Activated CD8-positive, alpha-beta memory T cell treated with anti-CD3 and anti-CD28 coated beads for 48 hours (primary cell): ENCODE measurements at regions not wholly inside any gene's neighbourhood (a gene's known extent, or its start where the extent isn't known, plus 50 kb on each side); places are given as distances from the start of the nearest gene placed in this dataset.

ENCODE experiments used
- DNase-seq, 3 experiments: peaks; one replicate each; pipeline ENCODE4 v3.0.0-alpha.2; 2020; ENCODE audit warnings: low read depth in 2 of 3, low spot score in 2 of 3

DNA sequence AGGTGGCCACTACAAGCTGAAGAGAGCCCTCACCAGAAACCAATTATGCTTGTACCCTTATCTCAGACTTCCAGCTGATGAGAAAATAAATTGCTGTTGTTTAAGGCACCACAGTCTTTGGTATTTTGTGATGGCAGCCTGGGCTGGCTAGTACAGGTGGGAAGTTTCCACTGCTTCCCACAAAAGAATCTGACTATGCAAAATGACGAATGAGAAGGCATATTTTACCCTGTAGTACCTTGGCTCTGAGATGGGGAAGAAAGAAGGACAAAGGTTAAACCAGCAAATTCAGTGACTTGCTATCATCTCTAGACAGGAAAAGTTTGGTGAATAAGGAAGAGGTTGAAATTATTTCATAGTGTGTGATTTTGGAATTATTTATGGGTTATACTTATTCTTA is 112.8 kb upstream of the ELL2 start:
- DNase-seq: no peak

- DNase-seq: no peak
Measured at GRCh38 chr5:96072791-96073165, 111.1 kb upstream of the ELL2 start.

DNA sequence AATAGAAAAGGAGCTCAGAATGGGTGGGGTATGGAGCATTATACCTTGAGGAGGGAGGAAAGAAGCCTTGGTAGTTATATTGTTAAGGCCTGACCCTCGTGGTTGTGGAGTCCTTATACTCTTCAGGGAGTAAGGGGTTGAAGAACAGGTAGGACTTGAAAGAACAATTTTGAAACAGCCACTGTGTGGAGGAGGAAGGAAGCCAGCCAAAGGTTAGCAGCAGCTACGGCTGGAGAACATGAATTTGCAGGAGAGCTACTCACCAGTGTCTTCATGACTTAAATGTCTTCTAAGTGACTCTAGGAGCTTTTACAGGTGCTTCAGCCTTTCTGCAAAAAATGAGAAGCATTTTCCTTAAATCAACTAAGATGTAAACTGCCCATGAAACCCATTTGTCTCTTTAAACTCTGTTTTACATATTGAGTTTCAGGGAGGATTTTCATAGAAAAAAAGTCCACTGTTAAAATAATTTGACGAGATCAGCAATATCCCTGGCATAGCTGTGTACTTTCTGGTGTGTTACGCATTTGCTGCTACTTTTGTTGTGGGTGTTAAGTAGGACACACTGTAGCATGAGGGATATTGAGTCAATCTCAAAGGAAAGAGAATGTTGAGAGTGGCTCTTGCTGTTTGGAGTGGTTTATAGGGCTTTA is 110.6 kb upstream of the ELL2 start:
- DNase-seq: no peak

- no peak for DNase-seq
Measured at GRCh38 chr5:96070622-96071225, 109.1 kb upstream of the ELL2 start.

DNA sequence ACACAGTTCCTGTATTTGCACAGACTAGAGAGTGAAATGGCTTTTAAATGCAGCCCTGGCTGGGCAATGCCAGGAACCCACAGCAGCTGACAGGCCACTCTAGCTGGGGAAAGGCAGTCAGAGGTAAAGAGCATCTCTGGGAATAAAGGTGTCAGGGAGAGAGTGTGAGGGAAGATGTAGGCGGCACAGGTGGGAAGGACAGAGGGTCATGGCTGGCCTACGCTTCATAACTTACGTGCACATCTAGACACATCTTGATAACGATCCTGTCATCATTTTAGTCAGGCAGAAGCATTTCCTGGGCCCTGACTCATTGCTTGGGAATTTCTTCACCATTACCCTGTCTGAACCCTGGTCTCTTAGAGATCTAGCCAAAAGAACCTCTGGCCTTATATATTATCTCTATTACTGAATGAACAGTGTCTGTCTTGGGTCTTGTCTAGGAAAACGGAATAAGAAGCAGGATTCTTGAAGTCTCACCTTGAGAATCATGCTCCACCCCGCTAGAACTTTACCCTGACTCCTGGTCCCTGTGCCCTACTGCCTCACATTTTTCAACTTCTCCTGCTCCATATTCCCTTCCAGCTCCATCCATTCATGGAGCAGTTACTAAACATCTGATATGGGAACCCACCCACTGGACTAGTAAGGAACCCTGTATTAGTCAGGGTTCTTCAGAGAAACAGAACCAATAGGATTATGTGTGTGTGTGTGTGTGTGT is 106.4 kb upstream of the ELL2 start:
- no peak for DNase-seq

DNA sequence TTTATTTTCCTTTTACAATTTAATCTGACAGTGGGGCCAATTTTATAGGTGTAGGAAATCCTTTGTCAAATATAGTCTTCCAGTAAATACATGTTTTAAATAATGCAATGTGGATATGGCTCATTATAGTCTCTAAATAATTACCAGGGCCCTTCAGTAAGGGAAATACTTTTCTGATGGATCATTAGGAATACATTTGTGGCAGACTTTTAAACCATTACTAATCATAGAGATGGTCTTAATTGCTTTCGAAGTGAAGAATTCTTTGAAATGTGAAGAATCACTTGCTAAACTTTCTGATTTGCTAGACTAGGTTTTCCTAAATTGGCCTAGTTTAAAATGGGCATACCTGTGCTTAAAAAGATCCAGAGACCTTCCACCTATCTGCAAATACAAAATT is 105.6 kb upstream of the ELL2 start:
- no peak for DNase-seq

DNA sequence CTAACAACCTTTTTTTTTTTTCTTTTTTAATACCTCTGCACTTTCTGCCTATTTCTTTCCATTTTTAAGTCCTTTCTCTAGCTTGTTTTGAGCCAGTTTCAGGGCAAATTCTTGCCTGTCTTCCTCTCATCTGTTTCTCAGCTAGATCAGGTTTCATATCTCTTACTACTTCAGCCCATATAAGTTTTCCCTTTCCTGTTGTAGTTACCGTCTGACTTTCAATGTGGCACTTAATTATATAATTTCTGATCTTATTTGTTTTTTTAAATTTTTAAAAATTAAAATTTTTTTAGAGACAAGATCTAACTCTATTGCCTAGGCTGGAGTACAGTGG is 104.7 kb upstream of the ELL2 start:
- no peak for DNase-seq

DNA sequence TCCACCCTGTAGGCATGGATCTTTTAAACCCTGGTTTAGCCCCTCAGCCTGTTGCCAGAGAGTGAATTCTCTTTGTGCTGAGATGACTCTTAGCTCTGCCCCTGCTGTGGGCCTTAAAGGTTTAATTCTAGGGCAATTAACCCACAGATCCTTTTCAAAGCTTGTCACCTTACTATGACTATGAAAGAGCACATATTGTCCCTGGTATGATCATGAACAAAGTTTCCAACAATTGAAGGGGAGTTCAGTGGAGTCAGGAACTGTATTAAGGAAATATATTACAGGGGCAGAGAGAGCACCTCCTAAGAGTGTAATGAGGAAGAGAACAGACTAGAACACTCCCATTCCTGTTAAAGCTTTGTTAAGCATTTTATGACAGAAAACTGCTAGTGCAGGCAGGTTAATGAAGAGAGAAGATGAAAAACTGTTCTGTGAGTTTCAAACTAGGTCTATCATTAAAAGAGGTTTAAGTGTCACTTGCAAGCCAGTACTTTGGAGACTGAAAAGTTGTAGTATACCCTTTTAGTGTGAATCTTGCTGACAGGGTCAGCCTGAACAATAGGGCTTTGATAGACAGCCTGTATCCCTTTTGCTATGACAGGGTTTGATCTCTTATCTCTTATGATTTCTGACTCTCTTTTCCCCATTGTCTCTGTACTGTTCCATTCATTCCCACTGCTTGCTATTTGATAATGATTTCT is 104.2 kb upstream of the ELL2 start:
- DNase-seq: no peak

- no peak for DNase-seq
Measured at GRCh38 chr5:96064877-96065276, 103.2 kb upstream of the ELL2 start.

DNA sequence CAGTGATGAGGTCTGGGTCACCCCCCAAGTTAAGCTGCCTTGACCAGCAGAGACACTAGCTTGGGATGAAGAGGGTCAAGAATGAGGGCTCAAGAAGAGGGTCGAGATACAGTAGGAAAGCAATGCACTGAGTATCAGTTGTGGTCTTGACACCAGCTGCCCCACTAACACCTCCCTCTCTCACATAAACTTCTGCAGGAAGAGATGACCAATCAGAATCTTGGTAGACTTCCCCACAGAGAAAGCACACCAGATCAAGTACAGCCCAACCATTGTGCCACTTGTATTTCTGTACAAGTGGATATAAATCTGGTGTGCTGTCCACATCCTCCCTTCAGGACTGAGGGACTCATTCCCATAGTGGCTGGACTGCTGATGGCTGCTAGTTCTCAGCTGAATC is 101.2 kb upstream of the ELL2 start:
- no peak for DNase-seq

DNA sequence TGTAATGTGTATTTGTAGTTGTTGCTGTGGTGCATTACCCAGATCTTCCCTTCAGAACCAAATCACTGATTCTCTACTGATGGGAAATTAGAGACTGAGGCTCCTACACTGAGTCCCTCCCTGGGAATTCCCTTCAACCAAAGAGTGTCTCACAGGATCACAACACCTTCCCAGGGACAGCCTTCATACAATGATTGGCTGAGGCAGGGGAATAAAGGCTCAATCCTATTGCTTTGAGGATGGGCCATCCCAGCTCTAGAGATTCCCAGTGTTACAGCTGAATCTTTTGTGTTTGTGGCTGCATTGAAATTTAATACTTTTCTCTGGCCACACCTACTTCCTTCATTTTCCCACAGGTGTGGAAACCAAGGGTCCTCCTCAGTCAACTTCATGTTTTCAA is 96.4 kb upstream of the ELL2 start:
- no peak for DNase-seq

DNA sequence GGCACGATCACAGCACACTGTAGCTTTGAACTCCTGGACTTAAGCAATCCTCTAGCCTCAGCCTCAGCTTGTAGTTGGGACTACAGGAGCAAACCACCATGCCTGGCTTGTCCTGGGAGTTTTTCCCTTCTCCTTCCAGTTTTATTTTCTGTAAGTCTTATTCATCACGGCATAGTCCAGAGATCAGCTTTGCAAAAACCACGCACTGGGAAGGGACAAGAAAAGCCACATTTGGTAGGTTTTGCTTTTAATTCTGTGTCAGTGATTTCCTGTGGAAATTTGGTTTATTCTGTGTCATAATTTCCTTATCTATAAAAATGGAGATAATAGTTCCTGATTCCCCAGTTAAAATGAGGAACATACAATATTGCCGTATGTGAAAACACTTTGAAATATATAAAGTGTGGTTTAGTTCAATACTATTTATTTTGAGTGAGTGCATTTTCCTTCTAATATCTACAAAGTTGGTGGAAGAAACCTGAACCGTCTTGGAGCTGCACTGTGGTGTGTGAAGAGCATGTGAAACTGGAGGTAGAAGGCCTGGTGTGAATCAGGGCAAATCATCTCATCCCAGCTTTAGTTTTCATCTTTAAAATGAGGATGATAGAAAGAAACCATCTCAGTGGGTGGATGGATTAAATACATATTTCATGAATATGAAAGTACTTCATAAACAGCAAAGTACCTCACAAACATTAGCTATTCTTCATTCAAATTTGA is 92.8 kb upstream of the ELL2 start:
- no peak for DNase-seq

DNA sequence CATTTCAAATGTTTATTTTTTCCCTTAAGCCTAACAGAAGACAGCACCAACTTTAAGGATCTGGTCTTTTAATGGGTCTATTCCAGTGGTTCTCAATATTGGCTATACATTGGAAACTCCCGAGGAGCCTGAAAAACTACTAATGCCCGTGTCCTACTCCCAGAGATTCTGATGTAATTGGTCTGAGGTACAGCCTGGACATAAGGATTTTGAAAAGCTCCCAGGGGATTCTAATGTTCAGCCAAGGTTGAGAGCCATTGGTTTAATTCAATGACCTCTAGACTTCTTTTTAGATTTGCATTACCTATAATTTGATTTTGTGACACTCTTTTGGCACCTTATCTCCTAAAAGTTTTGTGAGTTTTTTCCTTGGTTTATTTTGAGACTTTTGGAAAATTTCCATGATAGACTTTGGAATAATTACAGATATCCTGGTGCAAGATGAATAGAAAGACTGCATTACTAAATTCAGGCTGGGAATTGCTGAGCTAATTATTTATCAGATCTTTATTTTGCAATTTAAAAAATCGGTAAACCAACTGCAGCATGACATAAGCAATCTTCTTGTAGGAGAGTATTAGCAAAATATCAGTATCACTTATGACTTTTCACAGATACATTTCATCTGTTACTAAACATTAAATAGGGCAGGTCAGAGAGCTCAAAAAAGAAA is 91.5 kb upstream of the ELL2 start:
- DNase-seq: no peak

- DNase-seq: no peak
Measured at GRCh38 chr5:96052374-96052773, 90.7 kb upstream of the ELL2 start.

DNA sequence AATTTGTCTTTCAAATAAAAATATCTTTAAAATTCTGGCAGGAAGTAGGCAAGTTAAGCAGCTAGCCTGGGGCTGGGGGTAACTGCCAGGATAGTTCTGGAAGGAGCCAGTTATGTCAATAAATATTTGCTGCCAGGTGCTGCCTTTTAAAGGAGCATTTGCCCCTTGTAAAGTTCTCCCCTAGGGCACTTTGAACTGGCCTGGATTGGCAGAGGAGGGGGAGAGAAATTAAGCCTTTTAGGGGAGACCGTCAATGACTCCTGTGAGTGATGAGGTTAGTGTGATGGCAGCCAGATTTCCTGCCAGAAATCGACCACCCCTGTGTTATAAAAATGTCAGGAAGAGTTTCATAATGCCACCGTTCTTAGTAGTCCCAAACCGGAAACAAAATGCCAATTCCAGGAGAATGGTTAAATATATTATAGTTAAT is 89.8 kb upstream of the ELL2 start:
- no peak for DNase-seq

GRCh38 chr5:96050273-96050880 is 88.7 kb upstream of the ELL2 start:
- DNase-seq: no peak

GRCh38 chr5:96049398-96050272 is 88.0 kb upstream of the ELL2 start:
- DNase-seq: no peak

- DNase-seq: no peak
Measured at GRCh38 chr5:96048763-96049162, 87.1 kb upstream of the ELL2 start.

GRCh38 chr5:96045888-96046287 is 84.2 kb upstream of the ELL2 start:
- DNase-seq: no peak

GRCh38 chr5:96043446-96043845 is 81.8 kb upstream of the ELL2 start:
- DNase-seq: no peak
